ENCODE measurements at regions not wholly inside any gene's neighbourhood (a gene's known extent, or its start where the extent isn't known, plus 50 kb on each side); places are given as distances from the start of the nearest gene placed in this dataset.
A peak's percentile ranks its signal among the peaks of the same experiment; 100 is the strongest.

- DNase-seq (ENCODE audit: low read depth): no peak
- FAIRE-seq: no peak
- Histone ChIP-seq H3K36me3 (ENCODE audit: control insufficient read depth, insufficient read depth, low read length) (no peaks in the 10 kb centered on the region), H3K4me3 (ENCODE audit: low read depth, low read length) (no peak overlapping the region), H3K27me3 (ENCODE audit: control insufficient read depth, insufficient read depth, low read length) (no peaks in the 10 kb centered on the region)
- no peak for TF ChIP-seq CTCF (IDR thresholded peaks at IDR 0.05; ENCODE audit: insufficient read depth, low read length, severe bottlenecking)
Measured at GRCh38 chr6:139905404-139906052, 531.1 kb upstream of the CITED2 start.

GRCh38 chr6:139904568-139904967 is 530.1 kb upstream of the CITED2 start:
- no peak overlapping the region for H3K4me3 ChIP-seq (ENCODE audit: low read depth, low read length)
- no peak for FAIRE-seq
- no peaks in the 10 kb centered on the region for H3K27me3 ChIP-seq (ENCODE audit: control insufficient read depth, insufficient read depth, low read length)
- TF ChIP-seq CTCF (IDR thresholded peaks at IDR 0.05; ENCODE audit: insufficient read depth, low read length, severe bottlenecking): no peak
- no peak for DNase-seq (ENCODE audit: low read depth)
- H3K36me3 ChIP-seq (ENCODE audit: control insufficient read depth, insufficient read depth, low read length): no peaks in the 10 kb centered on the region

- no peaks in the 10 kb centered on the region for H3K36me3 ChIP-seq (ENCODE audit: control insufficient read depth, insufficient read depth, low read length)
- FAIRE-seq (no peak), DNase-seq (ENCODE audit: low read depth) (no peak)
- H3K27me3 ChIP-seq (ENCODE audit: control insufficient read depth, insufficient read depth, low read length): no peaks in the 10 kb centered on the region
- TF ChIP-seq CTCF (IDR thresholded peaks at IDR 0.05; ENCODE audit: insufficient read depth, low read length, severe bottlenecking): no peak
- no peak overlapping the region for H3K4me3 ChIP-seq (ENCODE audit: low read depth, low read length)
Measured at GRCh38 chr6:139904158-139904533, 529.7 kb upstream of the CITED2 start.

- Histone ChIP-seq H3K27me3 (ENCODE audit: control insufficient read depth, insufficient read depth, low read length) (no peaks in the 10 kb centered on the region), H3K36me3 (ENCODE audit: control insufficient read depth, insufficient read depth, low read length) (no peaks in the 10 kb centered on the region), H3K4me3 (ENCODE audit: low read depth, low read length) (no peak overlapping the region)
- DNase-seq (ENCODE audit: low read depth): no peak
- FAIRE-seq: no peak
- no peak for TF ChIP-seq CTCF (IDR thresholded peaks at IDR 0.05; ENCODE audit: insufficient read depth, low read length, severe bottlenecking)
Measured at GRCh38 chr6:139903411-139904157, 529.1 kb upstream of the CITED2 start.

- Histone ChIP-seq H3K27me3 (ENCODE audit: control insufficient read depth, insufficient read depth, low read length) (no peaks in the 10 kb centered on the region), H3K4me3 (ENCODE audit: low read depth, low read length) (no peak overlapping the region), H3K36me3 (ENCODE audit: control insufficient read depth, insufficient read depth, low read length) (no peaks in the 10 kb centered on the region)
- TF ChIP-seq CTCF (IDR thresholded peaks at IDR 0.05; ENCODE audit: insufficient read depth, low read length, severe bottlenecking): peak; percentile 12
- DNase-seq (ENCODE audit: low read depth): no peak
- no peak for FAIRE-seq
Measured at GRCh38 chr6:139895205-139895793, 520.9 kb upstream of the CITED2 start.

Measured in bronchial epithelial cell (primary cell).